Kidney epithelial cell (primary cell): ENCODE measurements at regions not wholly inside any gene's neighbourhood (a gene's known extent, or its start where the extent isn't known, plus 50 kb on each side); places are given as distances from the start of the nearest gene placed in this dataset.

ENCODE experiments used
- DNase-seq: peaks from one replicate; pipeline ENCODE4 v3.0.0-alpha.2; 2010; ENCODE audit warnings: low read depth
- H3K27me3 ChIP-seq: 2 replicates; pipeline ENCODE4 v1.6.0; 2011; ENCODE audit warnings: low read length; ENCODE audit not compliant: control insufficient read depth, insufficient read depth
- H3K36me3 ChIP-seq: 2 replicates; pipeline ENCODE4 v1.5.1; 2011; ENCODE audit warnings: low read length; ENCODE audit not compliant: control insufficient read depth, insufficient read depth
- H3K4me3 ChIP-seq: 2 replicates; pipeline ENCODE4 v1.5.1; 2011; ENCODE audit warnings: low read depth, mild to moderate bottlenecking, control low read depth, low read length
- CTCF ChIP-seq: IDR thresholded peaks from 2 replicates; pipeline ENCODE4 v1.5.1; 2011; ENCODE audit warnings: mild to moderate bottlenecking, moderate library complexity, low read length, control low read depth, inconsistent platforms; ENCODE audit not compliant: insufficient read depth, poor library complexity, severe bottlenecking

GRCh38 chr20:41879123-41879522, 260.9 kb upstream of the CHD6 start:
- Histone ChIP-seq H3K4me3 (no peak overlapping the region), H3K27me3 (no peaks in the 10 kb centered on the region), H3K36me3 (no peaks in the 10 kb centered on the region)
- no peak for TF ChIP-seq CTCF
- DNase-seq: no peak

- no peak for TF ChIP-seq CTCF
- Histone ChIP-seq H3K36me3 (no peaks in the 10 kb centered on the region), H3K4me3 (no peak overlapping the region), H3K27me3 (no peaks in the 10 kb centered on the region)
- no peak for DNase-seq
Measured at GRCh38 chr20:41877911-41878310, 259.7 kb upstream of the CHD6 start.

DNA sequence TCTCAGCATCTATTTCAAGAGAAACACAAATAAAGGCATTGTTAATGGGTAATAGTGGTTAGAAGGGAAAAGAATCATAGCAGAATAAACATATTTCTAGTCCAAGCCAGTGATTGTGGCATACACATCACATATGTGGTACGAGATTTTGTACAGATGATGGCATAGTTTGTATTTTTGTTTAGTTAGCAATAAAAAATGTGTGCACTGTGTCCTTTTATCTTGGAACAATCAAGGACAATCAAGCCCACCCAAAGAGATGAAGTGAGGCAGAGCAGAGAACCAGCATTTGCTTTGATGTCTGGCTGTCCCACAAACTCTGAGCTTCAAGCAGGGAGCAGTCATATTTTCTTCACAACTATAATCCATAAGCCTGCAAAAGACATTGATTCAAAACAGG, 256.5 kb upstream of the CHD6 start:
- no peak for TF ChIP-seq CTCF
- no peak overlapping the region for H3K4me3 ChIP-seq
- H3K27me3 ChIP-seq: no peaks in the 10 kb centered on the region
- no peaks in the 10 kb centered on the region for H3K36me3 ChIP-seq
- DNase-seq: no peak

GRCh38 chr20:41872930-41873329, 254.8 kb upstream of the CHD6 start:
- TF ChIP-seq CTCF: no peak
- no peak for DNase-seq
- no peaks in the 10 kb centered on the region for H3K36me3 ChIP-seq
- no peak overlapping the region for H3K4me3 ChIP-seq
- no peaks in the 10 kb centered on the region for H3K27me3 ChIP-seq

- Histone ChIP-seq H3K36me3 (no peaks in the 10 kb centered on the region), H3K27me3 (no peaks in the 10 kb centered on the region), H3K4me3 (no peak overlapping the region)
- no peak for DNase-seq
- no peak for TF ChIP-seq CTCF
Measured at GRCh38 chr20:41870869-41871462, 252.8 kb upstream of the CHD6 start.

- TF ChIP-seq CTCF: no peak
- H3K36me3 ChIP-seq: no peaks in the 10 kb centered on the region
Measured at GRCh38 chr20:41869261-41869660, 251.1 kb upstream of the CHD6 start.

More at GRCh38 chr20:41869261-41869660, 251.1 kb upstream of the CHD6 start:
- H3K27me3 ChIP-seq: no peaks in the 10 kb centered on the region
- DNase-seq: no peak
- no peak overlapping the region for H3K4me3 ChIP-seq
